ELF-1 (cell line): ENCODE measurements at regions not wholly inside any gene's neighbourhood (a gene's known extent, or its start where the extent isn't known, plus 50 kb on each side); places are given as distances from the start of the nearest gene placed in this dataset.
A peak's percentile ranks its signal among the peaks of the same experiment; 100 is the strongest.
"Not testable (repeated sequence)": the region's sequence is repeated elsewhere in the genome, so short reads cannot be mapped to it uniquely, and the experiment has no call there.

Experiments used
- DNase-seq: peaks from one replicate; pipeline ENCODE4 v3.0.0-alpha.2; 2016; ENCODE audit warnings: low read depth, low spot score

DNA sequence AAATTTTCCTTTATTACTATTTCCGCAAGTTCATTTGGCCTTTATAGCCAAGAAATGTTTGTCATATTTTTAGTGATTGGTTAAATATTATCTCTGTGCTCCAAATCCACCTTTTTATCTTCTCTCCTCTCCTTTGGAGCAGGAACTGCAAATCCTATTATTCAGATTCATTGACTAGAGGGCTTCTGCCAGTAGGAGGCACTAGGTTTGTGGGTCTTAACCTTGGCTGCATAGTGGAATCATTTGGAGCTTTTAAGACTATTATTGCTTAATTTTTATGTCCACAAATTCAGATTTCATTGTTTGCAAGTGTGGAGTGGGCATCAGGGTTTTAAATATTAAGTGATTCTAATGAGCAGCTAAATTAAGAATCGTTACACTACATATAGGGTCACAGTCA lies 75.3 kb upstream of the SYT10 start:
- DNase-seq: no peak

GRCh38 chr12:33519566-33519965 lies 79.9 kb upstream of the SYT10 start:
- DNase-seq: no peak

GRCh38 chr12:33520505-33521302 lies 81.1 kb upstream of the SYT10 start:
- peak; percentile 66 for DNase-seq

DNA sequence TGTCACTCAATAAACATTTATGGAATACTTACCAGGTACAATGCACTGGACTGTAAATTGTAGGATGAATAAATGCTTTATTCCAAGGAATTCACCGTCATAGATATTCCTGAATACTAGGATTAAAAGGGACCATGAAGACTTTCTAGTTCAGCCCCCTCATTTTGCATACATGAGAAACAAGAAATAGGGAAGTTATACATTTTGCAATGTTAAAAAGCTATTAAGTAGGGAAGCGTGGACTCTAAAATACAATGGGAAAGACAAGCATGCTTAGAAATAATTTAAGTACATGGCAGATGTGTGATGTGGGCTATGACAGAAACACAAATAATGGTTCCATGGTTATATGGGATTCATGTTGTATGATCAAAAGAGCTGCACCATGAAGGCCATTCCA lies 89.4 kb upstream of the SYT10 start:
- DNase-seq: no peak

DNA sequence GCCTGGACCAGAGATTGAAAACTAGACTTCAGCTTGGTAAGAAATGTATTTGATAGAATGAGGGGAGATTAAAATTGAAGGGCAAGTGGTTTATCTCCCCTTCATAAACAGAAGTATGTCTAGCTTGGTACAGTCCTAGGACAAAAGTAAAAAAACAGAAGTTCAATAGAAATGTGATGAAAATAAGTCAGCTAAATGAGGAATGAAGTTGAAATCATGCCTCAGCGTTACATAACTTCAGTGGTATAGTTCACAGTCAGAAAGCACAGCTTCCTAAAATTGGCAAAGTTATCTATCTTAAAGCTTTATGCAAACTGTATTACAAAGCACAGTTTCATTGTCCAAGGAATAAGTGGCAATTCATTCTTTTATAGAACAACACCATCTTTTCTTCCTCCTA lies 90.2 kb upstream of the SYT10 start:
- no peak for DNase-seq

DNA sequence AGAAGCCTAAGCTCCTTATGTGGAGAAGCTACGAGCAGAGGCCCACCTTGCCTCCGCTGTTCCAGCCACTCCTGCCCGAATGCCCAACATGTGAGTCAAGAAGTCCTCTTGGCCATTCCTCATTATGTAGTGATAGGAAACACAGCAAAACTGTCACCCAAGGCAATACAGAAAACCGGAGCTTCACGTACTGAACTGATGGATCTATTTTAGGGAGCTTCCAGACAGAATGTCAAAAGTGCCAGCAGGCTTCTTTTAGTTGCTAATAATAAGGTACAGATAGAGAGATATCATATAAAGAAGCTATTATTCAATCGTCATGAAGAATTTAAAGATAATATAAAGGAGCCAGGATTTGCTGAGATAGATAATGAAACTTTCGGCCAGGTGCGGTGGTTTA lies 91.6 kb upstream of the SYT10 start:
- DNase-seq: no peak

DNA sequence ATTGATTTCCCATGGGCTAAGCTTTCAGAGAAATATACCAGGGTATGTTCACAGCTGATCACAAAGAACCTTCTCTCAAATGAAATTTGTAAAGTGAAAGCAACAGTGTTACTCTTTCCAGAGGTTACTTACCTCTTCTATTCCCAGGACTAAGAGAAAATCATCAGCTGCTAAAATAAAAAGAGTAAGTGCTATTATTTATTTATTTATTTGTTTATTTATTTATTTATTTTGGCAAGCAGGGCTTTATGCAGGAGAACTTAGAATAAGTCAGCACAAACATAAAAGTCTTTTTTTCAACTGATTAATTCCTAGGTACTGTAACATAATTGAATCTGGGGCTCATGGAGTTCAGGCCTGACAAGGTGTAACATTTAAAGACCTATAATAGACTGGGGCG lies 93.9 kb upstream of the SYT10 start:
- DNase-seq: no peak

DNA sequence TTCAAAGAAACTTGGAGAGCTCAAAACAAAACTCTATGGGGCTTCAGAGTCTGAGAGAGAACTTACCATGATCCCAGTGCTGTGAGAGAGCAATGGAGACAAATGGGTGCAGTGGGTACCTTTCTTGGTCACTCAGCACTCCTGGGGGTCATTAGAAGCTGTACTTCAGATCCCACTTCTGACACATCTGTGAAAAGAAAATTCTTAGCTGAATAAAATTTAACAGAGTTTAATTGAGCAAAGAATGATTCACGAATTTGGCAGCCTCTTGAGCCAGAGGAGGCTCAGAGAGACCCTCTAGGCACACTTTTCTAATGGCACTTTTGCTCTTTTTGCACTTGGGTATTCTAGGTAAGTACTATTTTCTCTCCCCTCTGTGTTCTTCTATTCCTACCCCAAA lies 96.8 kb upstream of the SYT10 start:
- DNase-seq: no peak

DNA sequence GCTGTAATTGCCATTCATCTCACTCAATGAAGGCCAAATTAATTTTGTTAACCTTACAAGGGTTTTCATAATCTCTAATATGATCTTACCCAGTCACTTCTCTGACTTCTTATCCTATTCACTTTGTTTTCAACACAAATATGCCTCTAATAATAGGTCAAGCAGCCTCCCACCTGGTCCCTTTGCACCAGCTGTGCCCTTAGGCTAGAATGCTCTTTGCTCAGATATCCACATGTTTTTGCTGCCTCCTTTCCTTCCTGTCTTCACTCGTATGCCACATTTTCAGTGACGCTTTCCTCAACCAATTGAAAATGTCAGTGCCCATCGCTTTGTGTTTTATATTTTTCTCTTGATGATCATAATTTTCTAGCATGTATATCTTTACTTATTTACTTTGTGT lies 106.4 kb upstream of the SYT10 start:
- DNase-seq: peak; percentile 9

DNA sequence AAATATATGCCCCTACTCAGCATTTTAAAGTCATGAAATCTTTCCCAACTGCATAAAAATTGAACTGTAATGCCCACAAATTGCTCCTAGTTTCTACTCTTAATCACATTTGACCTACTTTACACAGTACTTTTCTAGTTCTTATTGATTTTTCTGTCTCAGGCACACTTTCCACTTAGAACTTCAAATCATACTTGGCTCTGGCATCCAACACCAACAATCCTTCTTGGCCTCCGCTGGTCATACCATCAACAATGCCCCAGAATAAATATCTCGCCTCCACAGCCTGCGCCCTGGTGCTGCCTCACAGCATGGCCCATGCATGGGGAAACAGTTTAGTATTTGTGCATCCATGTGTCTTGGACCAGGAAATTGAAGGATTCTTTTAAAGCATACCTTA lies 107.5 kb upstream of the SYT10 start:
- DNase-seq: no peak

DNA sequence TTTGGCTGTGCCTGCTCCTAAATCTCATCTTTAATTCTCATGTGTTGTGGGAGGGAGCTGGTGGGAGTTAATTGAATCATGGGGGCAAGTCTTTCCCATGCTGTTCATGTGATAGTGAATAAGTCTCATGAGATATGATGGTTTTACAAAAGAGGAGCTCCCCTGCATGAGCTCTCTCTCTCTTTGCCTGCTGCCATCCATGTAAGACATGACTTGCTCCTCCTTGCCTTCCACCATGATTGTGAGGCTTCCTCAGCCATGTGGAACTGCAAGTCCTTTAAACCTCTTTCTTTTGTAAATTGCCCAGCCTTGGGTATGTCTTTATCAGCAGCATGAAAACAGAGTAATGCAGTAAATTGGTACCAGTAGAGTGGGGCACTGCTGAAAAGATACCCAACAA lies 110.6 kb upstream of the SYT10 start:
- not testable (repeated sequence) for DNase-seq

GRCh38 chr12:33551006-33551405 lies 111.4 kb upstream of the SYT10 start:
- no peak for DNase-seq

GRCh38 chr12:33555128-33555527 lies 115.5 kb upstream of the SYT10 start:
- no peak for DNase-seq

DNA sequence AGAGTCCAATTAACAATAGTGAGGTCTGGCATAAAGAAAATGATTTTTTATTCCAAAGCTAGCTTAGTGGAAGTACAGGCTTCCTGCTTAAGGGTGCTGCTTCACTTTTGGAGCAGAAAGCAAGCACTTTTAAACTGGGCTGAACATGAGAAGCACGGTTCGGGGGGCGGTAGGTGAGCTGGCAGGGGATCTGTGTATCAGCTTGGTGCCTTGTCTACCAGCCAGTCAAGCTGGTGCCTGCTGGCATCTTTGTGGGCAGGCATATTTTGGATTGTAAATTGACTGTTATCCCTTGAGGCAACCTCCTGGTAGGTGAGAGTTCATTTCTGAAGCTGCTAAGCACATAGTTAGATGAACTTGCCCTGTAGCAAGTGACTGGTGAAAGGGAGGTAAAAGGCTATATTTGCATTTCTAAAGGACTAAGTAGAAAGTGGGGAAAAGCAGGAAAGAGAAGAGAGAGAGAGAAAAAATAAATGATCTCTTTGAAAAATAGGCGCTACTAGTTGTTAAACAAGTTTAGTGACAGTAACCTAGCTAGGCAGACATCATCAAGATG lies 121.1 kb upstream of the SYT10 start:
- peak; percentile 37 for DNase-seq

DNA sequence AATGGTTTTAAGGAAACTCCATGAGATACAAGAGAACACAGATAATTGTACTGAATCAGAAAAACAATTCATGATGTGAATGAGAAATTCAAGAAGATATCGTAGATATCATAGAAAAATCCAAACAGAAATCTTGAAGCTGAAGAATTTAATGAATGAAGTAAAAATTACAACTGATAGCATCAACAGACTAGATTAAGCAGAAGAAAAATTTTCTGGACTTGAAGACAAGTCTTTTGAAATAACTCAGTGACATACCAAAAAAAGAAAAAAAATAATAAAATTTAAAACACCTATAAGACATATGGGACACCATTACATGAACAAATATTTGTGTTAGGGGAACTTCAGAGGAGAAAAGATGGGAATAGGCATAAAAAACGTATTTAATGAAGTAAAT lies 122.8 kb upstream of the SYT10 start:
- no peak for DNase-seq

- no peak for DNase-seq
Measured at GRCh38 chr12:33566403-33566802, 126.8 kb upstream of the SYT10 start.

DNA sequence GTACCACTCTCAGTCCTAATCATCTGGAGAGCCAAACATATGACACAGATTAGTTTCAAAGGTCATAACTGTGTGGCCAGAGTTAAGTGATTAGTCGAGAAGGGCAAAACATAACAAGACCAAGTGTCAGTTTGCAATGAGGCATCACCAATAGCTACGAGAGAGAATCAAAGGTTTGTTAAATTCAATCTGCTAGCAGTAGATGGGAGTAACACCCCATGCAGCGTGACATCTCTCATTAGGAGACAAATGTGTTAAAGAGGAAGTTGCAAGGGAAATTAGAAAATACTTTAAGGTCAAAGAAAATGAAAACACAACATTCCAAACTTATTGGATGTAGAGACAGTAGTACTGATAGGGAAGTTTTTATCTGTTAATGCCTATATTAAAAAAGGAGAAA lies 135.7 kb upstream of the SYT10 start:
- DNase-seq: no peak

DNA sequence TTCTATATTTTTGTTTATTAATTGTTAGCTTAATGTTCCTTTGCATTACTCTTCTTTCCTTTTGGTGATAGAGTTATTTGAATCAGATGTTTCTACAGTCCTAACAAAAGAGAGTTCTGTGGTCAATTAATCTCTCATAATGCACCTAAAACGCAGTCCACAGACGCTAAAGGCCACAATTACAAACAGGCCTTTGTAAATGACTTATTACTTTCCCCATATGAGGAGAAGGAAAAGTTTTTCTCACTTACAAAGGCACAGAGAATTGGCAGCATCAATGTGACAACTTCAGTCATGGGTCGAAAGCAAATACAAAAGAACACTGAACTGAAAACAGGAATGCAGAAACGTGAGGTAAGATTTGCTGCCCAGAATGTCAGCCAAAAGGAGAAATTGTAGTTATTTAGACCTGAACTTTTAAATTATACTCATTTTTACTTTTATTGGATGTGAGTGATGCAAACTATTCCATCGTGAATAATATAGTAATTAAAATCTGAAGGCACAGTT lies 142.0 kb upstream of the SYT10 start:
- DNase-seq: no peak

DNA sequence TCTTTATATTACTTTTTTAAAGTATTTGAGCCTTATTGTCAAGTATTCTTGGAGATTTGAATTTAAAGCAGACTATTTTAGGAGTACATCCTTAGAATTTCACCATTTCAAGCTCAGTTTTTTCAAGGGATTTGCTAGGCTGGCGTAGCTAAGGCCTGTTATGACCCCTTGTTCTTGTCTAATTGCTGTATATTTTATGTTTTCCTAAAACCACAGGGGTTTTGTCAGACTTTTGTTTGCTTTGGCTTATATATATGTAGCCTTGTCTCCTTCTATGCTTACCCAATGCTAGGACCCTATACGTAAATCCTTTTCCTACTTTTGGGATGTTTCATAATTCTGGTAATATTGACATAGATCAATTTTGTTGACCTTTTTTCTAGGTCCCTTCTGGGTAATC lies 147.0 kb upstream of the SYT10 start:
- no peak for DNase-seq

DNA sequence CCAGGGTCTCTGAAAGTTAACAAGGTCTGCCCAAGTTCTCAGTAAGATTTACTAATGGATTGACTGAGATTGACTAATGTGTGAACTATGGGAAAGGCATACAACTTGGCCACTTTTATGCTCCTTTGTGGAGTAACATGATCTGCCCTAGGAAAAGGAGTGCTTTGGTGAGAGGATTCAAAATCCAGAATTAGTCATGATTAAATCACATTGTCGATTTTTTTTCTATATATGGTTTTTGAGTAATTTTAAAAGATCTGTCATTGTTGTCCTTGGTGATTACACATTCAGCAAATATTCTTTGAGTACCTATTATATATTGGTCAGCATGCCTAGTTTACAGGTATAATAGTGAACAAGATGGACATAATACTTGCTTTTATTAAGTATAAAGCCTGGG lies 147.7 kb upstream of the SYT10 start:
- DNase-seq: no peak

- peak; percentile 61 for DNase-seq
Measured at GRCh38 chr12:33587784-33588712, 148.4 kb upstream of the SYT10 start.

DNA sequence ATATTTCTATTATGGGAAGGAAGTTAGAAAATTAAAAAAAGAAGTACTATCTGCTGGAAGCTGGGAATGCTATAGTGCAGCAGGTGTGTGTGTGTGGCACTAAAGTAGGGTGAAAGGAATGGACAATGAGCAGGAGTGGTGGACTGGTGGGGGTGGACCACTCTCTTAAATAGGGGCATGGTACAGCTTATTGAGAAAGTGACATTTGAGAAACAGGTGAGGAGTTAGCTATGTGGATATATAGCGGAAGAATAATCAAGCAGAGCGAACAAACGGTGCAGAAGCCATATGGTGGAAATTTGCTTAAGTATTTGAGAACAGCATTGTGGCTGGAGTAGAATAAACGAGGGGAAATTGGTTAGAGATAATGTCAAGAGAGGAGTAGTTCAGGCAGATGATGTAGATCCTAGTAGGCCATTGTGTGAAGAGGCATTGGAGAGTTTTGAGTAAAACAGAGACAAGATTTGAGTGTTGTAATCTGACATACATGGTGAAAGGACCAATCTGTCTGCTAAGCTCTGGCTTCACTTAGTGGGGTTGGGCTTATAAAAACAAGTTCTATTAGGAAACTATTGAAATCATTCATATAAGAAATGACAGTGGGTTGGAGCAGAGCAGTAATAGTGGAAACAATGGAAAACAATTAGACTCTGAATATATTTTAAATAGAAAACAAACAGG lies 149.2 kb upstream of the SYT10 start:
- no peak for DNase-seq
